ENCODE measurements at regions not wholly inside any gene's neighbourhood (a gene's known extent, or its start where the extent isn't known, plus 50 kb on each side); places are given as distances from the start of the nearest gene placed in this dataset.
"Not testable (repeated sequence)": the region's sequence is repeated elsewhere in the genome, so short reads cannot be mapped to it uniquely, and the experiment has no call there.

GRCh38 chr3:110940055-110940454 lies 131.6 kb upstream of the NECTIN3 start:
- no peak for TF ChIP-seq CTCF (IDR thresholded peaks at IDR 0.05; ENCODE audit: low read depth, low read length, missing control alignments)
- no peak for DNase-seq (ENCODE audit: low read depth)
- H3K4me3 ChIP-seq (ENCODE audit: low read depth, low read length) = no peak overlapping the region

- no peak for DNase-seq (ENCODE audit: low read depth)
- no peak for TF ChIP-seq CTCF (IDR thresholded peaks at IDR 0.05; ENCODE audit: low read depth, low read length, missing control alignments)
- H3K4me3 ChIP-seq (ENCODE audit: low read depth, low read length) = no peak overlapping the region
Measured at GRCh38 chr3:110944782-110945181, 126.8 kb upstream of the NECTIN3 start.

- no peak for TF ChIP-seq CTCF (IDR thresholded peaks at IDR 0.05; ENCODE audit: low read depth, low read length, missing control alignments)
- no peak overlapping the region for H3K4me3 ChIP-seq (ENCODE audit: low read depth, low read length)
- DNase-seq (ENCODE audit: low read depth) = no peak
Measured at GRCh38 chr3:110946810-110947209, 124.8 kb upstream of the NECTIN3 start.

- DNase-seq (ENCODE audit: low read depth); H3K4me3 ChIP-seq (ENCODE audit: low read depth, low read length): not testable (repeated sequence)
Measured at GRCh38 chr3:110949194-110949593, 122.4 kb upstream of the NECTIN3 start.

GRCh38 chr3:110955301-110955880 lies 116.2 kb upstream of the NECTIN3 start:
- no peak overlapping the region for H3K4me3 ChIP-seq (ENCODE audit: low read depth, low read length)
- TF ChIP-seq CTCF (IDR thresholded peaks at IDR 0.05; ENCODE audit: low read depth, low read length, missing control alignments) = no peak
- DNase-seq (ENCODE audit: low read depth) = no peak

GRCh38 chr3:110956081-110956480 lies 115.5 kb upstream of the NECTIN3 start:
- no peak overlapping the region for H3K4me3 ChIP-seq (ENCODE audit: low read depth, low read length)

GRCh38 chr3:110957247-110958025 lies 114.2 kb upstream of the NECTIN3 start:
- no peak for DNase-seq (ENCODE audit: low read depth)
- no peak for TF ChIP-seq CTCF (IDR thresholded peaks at IDR 0.05; ENCODE audit: low read depth, low read length, missing control alignments)
- H3K4me3 ChIP-seq (ENCODE audit: low read depth, low read length) = no peak overlapping the region

More at GRCh38 chr3:110956081-110956480, 115.5 kb upstream of the NECTIN3 start:
- DNase-seq (ENCODE audit: low read depth) = no peak
- no peak for TF ChIP-seq CTCF (IDR thresholded peaks at IDR 0.05; ENCODE audit: low read depth, low read length, missing control alignments)

All from GM12864 (cell line).